Natural killer cell treated with Interleukin-12 subunit alpha and Interleukin-12 subunit beta and Interleukin-15 and Interleukin-18, amount 100 ng/mL, for 72 hours (primary cell): ENCODE measurements at regions not wholly inside any gene's neighbourhood (a gene's known extent, or its start where the extent isn't known, plus 50 kb on each side); places are given as distances from the start of the nearest gene placed in this dataset.
A peak's percentile ranks its signal among the peaks of the same experiment; 100 is the strongest.

Source experiments
- ATAC-seq, 2 donors: fragments of 150-1000 bp; cut with Tn5 transposase in 1 of 2; sonication (Bioruptor Pico), chemical (Tn5 transposase) in 1 of 2; 2 replicates each; pipeline ENCODE4 v1.10.0; 2021
- DNase-seq: peaks from one replicate; pipeline ENCODE4 v3.0.0; 2022; ENCODE audit warnings: low spot score
- H3K27ac Mint-ChIP-seq, 2 donors: 1 replicate in 1 of 2; 2 replicates in 1 of 2; pipeline ENCODE4 v1.8.0; 2022; ENCODE audit warnings: mixed read lengths in 2 of 2, mild to moderate bottlenecking in 1 of 2, moderate library complexity in 1 of 2
- H3K27me3 Mint-ChIP-seq, 2 donors: 1 replicate in 1 of 2; 2 replicates in 1 of 2; pipeline ENCODE4 v1.8.0; 2022; ENCODE audit warnings: mixed read lengths in 2 of 2
- H3K36me3 Mint-ChIP-seq: one replicate; pipeline ENCODE4 v1.8.0; 2022; ENCODE audit warnings: mixed read lengths
- H3K4me1 Mint-ChIP-seq, 2 donors: 1 replicate in 1 of 2; 2 replicates in 1 of 2; pipeline ENCODE4 v1.8.0; 2022; ENCODE audit warnings: low read depth in 2 of 2, mixed read lengths in 2 of 2, mild to moderate bottlenecking in 1 of 2
- H3K4me3 Mint-ChIP-seq: one replicate; pipeline ENCODE4 v1.8.0; 2022; ENCODE audit warnings: mixed read lengths
- H3K9me3 Mint-ChIP-seq: 2 replicates; pipeline ENCODE4 v1.8.0; 2022; ENCODE audit warnings: mixed read lengths

- H3K27ac Mint-ChIP-seq: no peak overlapping the region
- no peaks in the 10 kb centered on the region for H3K4me1 Mint-ChIP-seq
- peaks cover 37 to 38% of the 10 kb centered on the region in 2 donors for H3K27me3 Mint-ChIP-seq
- no peaks in the 10 kb centered on the region for H3K9me3 Mint-ChIP-seq
- no peaks in the 10 kb centered on the region for H3K36me3 Mint-ChIP-seq
- no peak for DNase-seq
- H3K4me3 Mint-ChIP-seq: no peak overlapping the region
- no peak for ATAC-seq
Observed at GRCh38 chr16:65998443-65998842, 368.0 kb upstream of the CDH5 start.

GRCh38 chr16:65994291-65994690, 372.2 kb upstream of the CDH5 start:
- peaks cover 27 to 36% of the 10 kb centered on the region in 2 donors for H3K27me3 Mint-ChIP-seq
- ATAC-seq: no peak
- H3K36me3 Mint-ChIP-seq: no peaks in the 10 kb centered on the region
- H3K9me3 Mint-ChIP-seq: no peaks in the 10 kb centered on the region
- no peak overlapping the region for H3K4me3 Mint-ChIP-seq
- H3K4me1 Mint-ChIP-seq: no peaks in the 10 kb centered on the region
- DNase-seq: no peak
- H3K27ac Mint-ChIP-seq: no peak overlapping the region

- Mint-ChIP-seq H3K27ac (no peak overlapping the region), H3K9me3 (no peaks in the 10 kb centered on the region), H3K27me3 (peaks cover 18 to 27% of the 10 kb centered on the region in 2 donors), H3K4me1 (no peaks in the 10 kb centered on the region), H3K36me3 (no peaks in the 10 kb centered on the region), H3K4me3 (no peak overlapping the region)
- ATAC-seq (peak in 1 of 2 donors; percentile 43), DNase-seq (no peak)
Observed at GRCh38 chr16:65991149-65991701, 375.3 kb upstream of the CDH5 start.

- no peak for DNase-seq
- Mint-ChIP-seq H3K36me3 (no peaks in the 10 kb centered on the region), H3K4me1 (no peaks in the 10 kb centered on the region), H3K27me3 (peaks cover 8 to 24% of the 10 kb centered on the region in 2 donors), H3K9me3 (no peaks in the 10 kb centered on the region), H3K4me3 (no peak overlapping the region), H3K27ac (no peak overlapping the region)
- no peak for ATAC-seq
Observed at GRCh38 chr16:65989861-65990604, 376.5 kb upstream of the CDH5 start.

GRCh38 chr16:65988024-65988595, 378.4 kb upstream of the CDH5 start:
- Mint-ChIP-seq H3K36me3 (no peaks in the 10 kb centered on the region), H3K9me3 (no peaks in the 10 kb centered on the region), H3K27ac (no peak overlapping the region), H3K4me1 (no peaks in the 10 kb centered on the region), H3K27me3 (peaks cover 8 to 21% of the 10 kb centered on the region in 2 donors), H3K4me3 (no peak overlapping the region)
- ATAC-seq (no peak), DNase-seq (no peak)

- Mint-ChIP-seq H3K4me3 (no peak overlapping the region), H3K9me3 (no peaks in the 10 kb centered on the region), H3K36me3 (no peaks in the 10 kb centered on the region), H3K27ac (no peak overlapping the region), H3K27me3 (peaks cover 15 to 17% of the 10 kb centered on the region in 2 donors), H3K4me1 (no peaks in the 10 kb centered on the region)
- DNase-seq (no peak), ATAC-seq (no peak)
Observed at GRCh38 chr16:65984296-65984695, 382.2 kb upstream of the CDH5 start.

GRCh38 chr16:65981057-65981456, 385.4 kb upstream of the CDH5 start:
- H3K36me3 Mint-ChIP-seq: no peaks in the 10 kb centered on the region
- no peak for DNase-seq

GRCh38 chr16:65975049-65975708, 391.3 kb upstream of the CDH5 start:
- ATAC-seq (peak; percentile 50 to 71), DNase-seq (no peak)
- Mint-ChIP-seq H3K4me3 (no peak overlapping the region), H3K4me1 (no peaks in the 10 kb centered on the region), H3K9me3 (peaks cover 3% of the 10 kb centered on the region), H3K27ac (no peak overlapping the region), H3K36me3 (no peaks in the 10 kb centered on the region), H3K27me3 (peaks cover 10 to 16% of the 10 kb centered on the region in 2 donors)

More at GRCh38 chr16:65981057-65981456, 385.4 kb upstream of the CDH5 start:
- H3K27me3 Mint-ChIP-seq: peaks cover 14 to 15% of the 10 kb centered on the region in 2 donors
- no peak for ATAC-seq
- peaks cover 3% of the 10 kb centered on the region for H3K9me3 Mint-ChIP-seq
- H3K27ac Mint-ChIP-seq: no peak overlapping the region
- H3K4me1 Mint-ChIP-seq: no peaks in the 10 kb centered on the region
- no peak overlapping the region for H3K4me3 Mint-ChIP-seq

GRCh38 chr16:65967376-65967775, 399.1 kb upstream of the CDH5 start:
- peaks cover 2 to 7% of the 10 kb centered on the region in 2 donors for H3K27me3 Mint-ChIP-seq
- H3K36me3 Mint-ChIP-seq: no peaks in the 10 kb centered on the region
- no peaks in the 10 kb centered on the region for H3K9me3 Mint-ChIP-seq
- no peak overlapping the region for H3K4me3 Mint-ChIP-seq
- DNase-seq (no peak), ATAC-seq (no peak)
- H3K27ac Mint-ChIP-seq: no peak overlapping the region
- no peaks in the 10 kb centered on the region for H3K4me1 Mint-ChIP-seq

GRCh38 chr16:65965628-65966027, 400.9 kb upstream of the CDH5 start:
- no peaks in the 10 kb centered on the region for H3K9me3 Mint-ChIP-seq
- no peaks in the 10 kb centered on the region for H3K4me1 Mint-ChIP-seq
- no peak overlapping the region for H3K27ac Mint-ChIP-seq
- no peak overlapping the region for H3K4me3 Mint-ChIP-seq
- no peaks in the 10 kb centered on the region for H3K36me3 Mint-ChIP-seq
- DNase-seq (no peak), ATAC-seq (no peak)
- H3K27me3 Mint-ChIP-seq: peaks cover 0 to 13% of the 10 kb centered on the region in 2 donors

GRCh38 chr16:65964752-65965151, 401.7 kb upstream of the CDH5 start:
- Mint-ChIP-seq H3K27ac (no peak overlapping the region), H3K27me3 (peaks cover 0 to 10% of the 10 kb centered on the region in 2 donors), H3K9me3 (no peaks in the 10 kb centered on the region), H3K4me1 (no peaks in the 10 kb centered on the region), H3K4me3 (no peak overlapping the region), H3K36me3 (no peaks in the 10 kb centered on the region)
- ATAC-seq: no peak
- no peak for DNase-seq

GRCh38 chr16:65961476-65962143, 404.9 kb upstream of the CDH5 start:
- DNase-seq (no peak), ATAC-seq (no peak)
- no peak overlapping the region for H3K27ac Mint-ChIP-seq
- H3K27me3 Mint-ChIP-seq: peaks cover 0 to 10% of the 10 kb centered on the region in 2 donors
- H3K4me3 Mint-ChIP-seq: no peak overlapping the region
- H3K4me1 Mint-ChIP-seq: no peaks in the 10 kb centered on the region
- no peaks in the 10 kb centered on the region for H3K9me3 Mint-ChIP-seq
- H3K36me3 Mint-ChIP-seq: no peaks in the 10 kb centered on the region

- H3K27ac Mint-ChIP-seq: no peak overlapping the region
- no peaks in the 10 kb centered on the region for H3K4me1 Mint-ChIP-seq
- no peaks in the 10 kb centered on the region for H3K9me3 Mint-ChIP-seq
- ATAC-seq (no peak), DNase-seq (no peak)
- H3K4me3 Mint-ChIP-seq: no peak overlapping the region
- H3K36me3 Mint-ChIP-seq: no peaks in the 10 kb centered on the region
- H3K27me3 Mint-ChIP-seq: peaks cover 0 to 6% of the 10 kb centered on the region in 2 donors
Observed at GRCh38 chr16:65959983-65960382, 406.5 kb upstream of the CDH5 start.
